Stimulated activated CD8-positive, alpha-beta memory T cell treated with anti-CD3 and anti-CD28 coated beads, Interleukin-12 subunit alpha, Interleukin-12 subunit beta, amount 100 ng/mL, for 1 hour (primary cell): ENCODE measurements at regions not wholly inside any gene's neighbourhood (a gene's known extent, or its start where the extent isn't known, plus 50 kb on each side); places are given as distances from the start of the nearest gene placed in this dataset.

Source experiments
- DNase-seq: peaks from one replicate; pipeline ENCODE4 v3.0.0-alpha.2; 2020; ENCODE audit warnings: low read depth

DNA sequence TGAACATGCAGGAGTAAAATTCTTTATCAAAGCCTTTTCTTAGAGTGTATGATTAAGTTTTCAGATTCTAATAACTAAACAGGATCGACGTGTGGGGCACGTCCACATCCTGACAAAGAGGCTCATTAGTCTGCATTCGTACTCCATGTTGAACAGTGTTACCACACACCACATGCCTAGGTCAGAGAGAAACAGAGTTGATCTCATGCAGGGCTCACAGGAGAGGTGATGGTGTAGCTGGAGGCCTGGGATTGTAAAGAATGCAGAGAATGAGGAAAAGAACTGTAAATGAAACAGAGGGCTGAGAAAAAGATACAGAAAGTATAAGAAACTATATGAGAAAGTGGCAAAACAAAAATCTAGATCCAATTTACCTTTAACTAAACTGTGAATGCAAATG lies 632.5 kb downstream of the BCL11A start:
- DNase-seq, result no peak

DNA sequence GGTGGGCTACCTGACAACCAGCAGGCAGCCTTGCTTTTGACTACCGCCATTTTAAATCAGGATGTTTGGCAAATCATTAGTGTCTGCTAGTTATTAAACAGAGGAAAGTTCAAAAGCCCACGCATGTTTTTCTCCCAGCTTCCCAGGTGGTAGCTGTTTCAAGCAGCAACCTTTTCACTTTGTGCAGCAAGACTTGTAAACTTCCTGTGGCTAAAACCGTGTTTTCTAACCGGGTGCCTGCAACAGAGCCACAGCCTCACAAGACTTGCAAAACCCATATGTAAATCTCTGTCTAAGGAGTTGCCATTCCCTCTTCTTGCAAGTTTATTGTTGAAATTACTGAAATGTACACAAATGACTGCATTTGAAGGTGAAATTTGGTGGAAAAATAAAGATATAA lies 633.1 kb downstream of the BCL11A start:
- no peak for DNase-seq

DNA sequence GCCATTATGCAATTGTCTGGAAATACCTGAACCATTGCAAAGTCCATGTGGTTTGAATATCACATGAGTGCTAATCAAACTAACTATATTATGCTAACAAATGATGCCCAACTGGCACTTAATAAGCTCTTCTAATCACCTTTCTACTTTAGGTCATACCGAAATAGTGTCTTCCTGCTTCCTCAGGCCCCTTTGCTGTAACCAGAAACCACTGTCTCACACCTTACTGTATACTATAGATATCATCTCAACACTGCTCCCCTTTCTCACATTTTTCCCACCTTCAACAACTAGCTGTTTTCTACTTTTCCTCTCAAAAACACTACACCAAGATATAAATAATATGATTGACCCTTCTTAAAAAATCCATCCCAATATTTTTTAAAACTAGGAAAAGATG lies 633.9 kb downstream of the BCL11A start:
- DNase-seq, result no peak

DNA sequence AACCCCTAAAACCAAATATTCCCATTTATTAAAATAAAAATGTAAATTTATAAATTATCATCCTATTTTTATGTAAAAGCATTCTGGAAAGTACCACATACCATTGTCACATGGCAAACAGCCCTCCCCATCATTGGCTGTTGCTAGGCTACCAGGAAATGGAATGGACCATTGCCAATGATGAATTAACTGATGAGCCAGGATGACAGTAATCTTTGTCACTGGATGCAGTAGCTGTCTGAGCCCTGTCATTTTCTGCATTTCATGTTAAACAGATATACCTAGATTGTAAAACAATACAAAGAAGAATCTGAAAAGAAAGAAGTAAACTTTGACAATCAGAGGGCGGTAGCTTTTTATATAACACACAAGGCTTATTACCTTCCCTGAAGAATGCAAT lies 641.4 kb downstream of the BCL11A start:
- DNase-seq, result no peak

DNA sequence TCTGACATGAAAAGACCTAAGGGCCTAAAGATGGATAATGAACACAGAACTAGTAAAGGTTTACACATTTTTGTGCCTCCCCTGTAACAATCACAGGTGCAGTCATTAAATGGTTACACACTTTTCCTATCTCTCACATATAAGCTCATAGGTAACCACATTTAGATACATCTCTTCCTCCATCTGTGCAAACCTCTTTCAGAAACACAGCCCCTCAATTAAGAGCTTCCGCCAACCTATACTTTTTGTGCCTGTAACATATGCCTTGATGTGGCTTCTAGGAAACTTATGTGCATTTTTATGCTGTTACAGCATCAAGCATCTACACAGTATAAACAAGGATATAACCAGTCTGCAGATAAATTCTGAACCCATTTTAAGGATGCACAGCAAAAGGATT lies 643.3 kb downstream of the BCL11A start:
- DNase-seq, result no peak

DNA sequence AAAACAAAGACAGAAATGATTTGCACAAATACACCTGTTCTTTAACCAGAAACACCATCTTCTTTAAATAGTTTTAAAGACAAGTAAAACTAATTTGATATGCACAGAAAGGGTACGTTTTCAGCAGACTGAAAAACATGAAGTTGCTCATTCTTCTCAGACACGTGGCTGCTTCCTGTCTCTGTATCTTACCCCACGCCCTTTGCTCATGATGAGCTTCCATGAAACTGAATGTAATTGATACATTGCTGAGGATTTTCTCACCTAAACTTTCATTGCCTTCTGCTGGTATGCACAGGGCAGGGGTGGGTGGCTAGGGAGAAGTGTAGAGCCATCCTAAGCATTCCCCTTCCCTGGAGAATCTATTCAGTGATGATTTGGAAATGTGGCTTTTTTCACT lies 644.3 kb downstream of the BCL11A start:
- no peak for DNase-seq

DNA sequence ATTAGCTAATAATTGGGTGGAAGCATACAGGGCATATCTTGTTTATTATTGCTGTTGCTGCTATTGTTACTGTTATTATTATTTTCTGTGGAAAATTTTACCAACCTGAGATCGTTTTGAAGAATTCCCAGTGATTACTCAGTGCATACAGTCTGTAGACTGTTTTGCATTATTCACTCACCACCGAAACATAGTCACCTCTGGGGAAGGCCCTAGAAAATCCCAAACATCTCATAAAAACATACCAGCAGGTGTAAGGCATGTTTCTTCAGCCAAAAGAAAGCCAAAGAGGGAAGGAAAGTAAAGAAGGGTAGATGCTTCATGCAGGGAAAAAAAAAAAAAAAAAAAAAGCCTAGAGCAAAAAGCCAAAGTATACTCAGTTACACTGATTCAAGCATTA lies 647.7 kb downstream of the BCL11A start:
- DNase-seq, result no peak

DNA sequence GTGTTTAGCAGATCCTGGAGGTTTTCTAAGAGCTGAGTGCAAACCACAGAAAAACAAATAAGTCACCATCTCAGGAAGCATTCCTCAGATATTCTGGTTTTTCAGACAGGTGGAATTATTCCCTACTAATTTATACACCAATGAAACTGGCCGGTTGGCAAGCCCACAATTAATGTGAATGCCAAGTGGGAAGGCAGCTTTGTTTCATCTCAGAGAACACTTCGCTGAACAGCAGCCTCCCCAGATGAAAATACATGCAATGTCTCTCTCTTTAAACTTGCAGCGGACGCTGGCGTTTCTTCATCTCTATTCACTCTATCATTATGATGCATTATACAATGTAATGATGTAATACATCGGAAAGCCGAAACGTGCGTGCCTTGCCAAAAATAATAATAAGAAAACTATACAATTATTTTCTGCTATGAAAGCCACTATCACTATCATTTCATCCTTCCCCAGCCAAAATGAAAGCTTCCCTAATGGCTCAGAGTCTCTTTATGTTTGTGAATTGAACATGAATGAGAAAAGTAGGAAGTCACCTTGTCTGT lies 649.4 kb downstream of the BCL11A start:
- no peak for DNase-seq

DNA sequence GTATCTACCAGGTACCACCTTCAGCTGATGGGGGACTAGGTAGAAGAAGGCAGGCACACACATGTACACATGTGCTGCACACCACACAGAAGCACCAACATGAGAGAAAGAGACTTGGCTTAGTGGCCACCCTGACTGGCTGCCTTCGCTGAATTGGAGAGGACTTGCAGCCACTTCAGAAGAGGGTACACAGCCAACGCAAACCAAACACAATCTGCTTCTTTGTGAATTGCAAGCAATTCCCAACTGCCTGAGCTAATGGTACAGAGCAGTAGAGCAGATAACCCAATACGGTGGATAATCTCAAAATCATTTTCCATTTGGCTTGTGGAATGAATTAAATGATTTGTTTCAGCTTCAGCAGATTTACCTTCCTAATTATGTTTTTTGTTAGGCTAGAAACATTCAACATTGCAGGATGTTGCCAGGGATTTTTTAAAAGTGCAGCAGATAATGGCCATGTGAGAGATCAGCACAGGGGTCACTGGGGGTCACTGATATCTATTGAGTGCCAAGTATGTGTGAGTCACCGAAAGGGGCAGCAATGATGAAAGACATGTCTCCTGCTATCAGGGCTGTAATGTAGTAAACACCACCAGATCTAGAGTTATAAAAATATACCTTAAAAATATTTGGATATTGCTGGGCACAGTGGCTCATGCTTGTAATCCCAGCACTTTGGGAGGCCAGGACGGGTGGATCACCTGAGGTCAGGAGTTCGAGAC lies 652.6 kb downstream of the BCL11A start:
- no peak for DNase-seq

DNA sequence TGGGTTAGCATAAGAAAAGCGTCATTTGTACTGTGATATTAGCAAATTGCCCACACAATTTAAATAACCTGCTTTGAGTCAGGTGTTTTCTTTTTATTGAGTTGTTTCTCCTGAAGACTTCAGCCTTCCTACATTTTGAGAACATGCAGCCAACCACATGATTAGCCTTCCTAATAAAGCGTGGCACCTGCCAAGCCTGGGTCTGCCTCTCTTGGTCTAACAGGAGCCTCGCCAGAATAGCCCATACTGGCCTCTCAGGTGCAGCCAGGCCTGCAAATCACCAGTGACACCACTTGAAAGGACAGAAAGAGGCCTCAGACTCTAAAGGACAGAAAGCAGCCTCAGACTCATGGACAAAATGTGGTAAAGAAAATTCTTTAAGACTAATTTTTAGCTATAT lies 653.8 kb downstream of the BCL11A start:
- DNase-seq, result no peak

DNA sequence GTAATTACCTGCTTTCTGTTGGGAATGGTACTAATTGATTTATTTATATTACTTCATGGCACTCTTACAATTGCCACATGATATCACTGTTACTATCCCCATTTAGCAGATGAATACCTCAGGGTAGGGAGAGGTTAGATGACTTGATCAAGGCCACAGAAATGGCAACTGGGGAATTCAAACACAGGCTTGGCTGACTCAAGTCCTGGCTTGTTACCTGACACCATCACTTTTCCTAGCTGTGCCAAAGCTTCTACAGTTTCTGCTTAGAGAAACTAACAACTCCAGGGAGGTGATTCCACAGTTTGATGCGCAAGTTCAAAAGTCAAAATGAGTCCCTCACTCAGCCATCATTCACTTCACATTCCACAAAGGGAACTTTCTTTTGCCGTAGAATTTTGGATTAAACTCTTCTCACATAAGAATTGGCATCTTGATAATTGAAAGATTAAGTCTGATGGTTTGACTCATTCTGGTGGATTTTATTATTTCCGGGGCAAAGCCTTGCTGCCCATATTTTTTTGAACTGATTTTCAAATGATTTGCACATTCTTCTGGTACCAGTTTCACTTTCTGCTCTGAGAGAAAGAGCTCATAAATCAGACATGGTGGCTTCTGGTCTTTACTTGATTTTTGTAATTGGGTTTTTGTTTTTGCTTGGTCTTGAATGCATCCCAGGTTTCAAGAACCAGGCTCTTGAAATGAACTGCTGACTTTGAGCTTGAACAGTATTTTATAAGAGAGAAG lies 656.8 kb downstream of the BCL11A start:
- no peak for DNase-seq

DNA sequence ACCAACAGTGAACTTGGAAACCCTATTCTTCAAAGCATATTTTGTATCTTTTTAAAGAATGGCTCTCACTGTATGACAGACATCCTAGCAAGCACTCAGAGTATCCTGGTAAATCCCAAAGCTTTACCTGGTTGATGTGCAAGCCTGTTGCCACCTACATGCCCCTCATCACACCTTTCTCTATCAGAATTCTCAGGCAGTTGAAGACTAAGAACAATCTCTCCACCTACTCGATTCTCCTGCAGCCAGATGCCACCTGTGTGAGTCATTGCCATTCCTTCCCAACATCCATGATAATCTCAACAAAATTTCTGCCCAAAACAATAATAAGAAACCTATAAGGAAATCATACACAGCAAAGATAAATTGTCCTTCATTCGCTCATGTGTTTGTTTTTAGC lies 659.8 kb downstream of the BCL11A start:
- no peak for DNase-seq

DNA sequence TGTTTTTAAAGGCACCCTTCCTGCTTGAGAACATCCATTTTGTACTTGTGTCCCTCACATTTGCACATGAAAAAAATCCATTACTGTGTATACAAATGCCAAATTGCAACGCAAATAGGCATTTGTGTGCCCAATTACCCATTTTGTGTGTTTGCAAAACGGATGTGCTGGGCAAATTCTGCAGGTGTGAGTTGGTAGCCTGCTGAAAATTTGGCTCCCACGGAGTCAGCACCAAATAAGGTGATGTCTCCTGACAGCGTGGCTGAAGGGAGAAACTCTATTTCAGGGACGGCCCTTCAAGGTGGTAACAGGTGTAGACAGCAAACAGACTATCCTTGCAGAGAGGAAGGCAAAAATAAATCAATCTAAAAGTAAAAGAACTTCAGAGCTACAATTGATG lies 661.1 kb downstream of the BCL11A start:
- DNase-seq, result no peak

DNA sequence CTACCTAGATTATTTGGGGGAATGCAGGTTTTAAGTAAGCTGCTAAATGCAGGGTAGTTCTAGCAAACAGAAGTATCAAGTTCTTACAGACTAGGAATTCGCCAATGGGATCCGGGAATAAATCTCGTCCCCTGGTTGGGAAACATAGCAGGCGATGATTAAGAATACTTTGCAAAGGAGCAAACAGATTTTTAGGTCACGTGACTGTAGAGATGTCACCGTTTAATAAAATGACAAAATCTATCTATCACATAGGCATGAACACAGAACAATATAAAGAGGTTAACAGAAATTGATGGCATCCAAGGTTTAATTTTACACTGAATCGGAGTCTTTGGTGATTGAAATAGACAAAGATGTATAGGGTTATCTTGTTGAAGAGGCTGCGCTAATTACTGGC lies 664.1 kb downstream of the BCL11A start:
- DNase-seq, result no peak

DNA sequence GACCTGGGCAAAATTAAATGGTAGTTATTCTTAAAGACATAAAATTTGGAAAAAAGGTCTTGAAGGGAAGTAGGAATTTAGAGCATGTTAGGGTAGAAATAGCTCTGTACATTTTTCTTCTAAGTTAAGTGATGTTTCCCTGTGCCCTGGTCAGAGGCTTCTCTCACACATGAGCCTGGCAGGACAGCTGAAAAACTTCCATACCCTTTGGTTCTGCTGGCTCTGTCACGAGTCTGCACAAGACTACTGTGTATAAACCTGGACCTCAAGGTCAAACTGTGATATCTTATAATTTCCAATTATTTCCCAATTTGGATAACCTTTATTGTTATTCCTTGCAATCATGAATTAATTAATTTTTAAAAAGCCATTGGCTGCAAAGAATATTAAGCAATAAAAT lies 664.7 kb downstream of the BCL11A start:
- no peak for DNase-seq

DNA sequence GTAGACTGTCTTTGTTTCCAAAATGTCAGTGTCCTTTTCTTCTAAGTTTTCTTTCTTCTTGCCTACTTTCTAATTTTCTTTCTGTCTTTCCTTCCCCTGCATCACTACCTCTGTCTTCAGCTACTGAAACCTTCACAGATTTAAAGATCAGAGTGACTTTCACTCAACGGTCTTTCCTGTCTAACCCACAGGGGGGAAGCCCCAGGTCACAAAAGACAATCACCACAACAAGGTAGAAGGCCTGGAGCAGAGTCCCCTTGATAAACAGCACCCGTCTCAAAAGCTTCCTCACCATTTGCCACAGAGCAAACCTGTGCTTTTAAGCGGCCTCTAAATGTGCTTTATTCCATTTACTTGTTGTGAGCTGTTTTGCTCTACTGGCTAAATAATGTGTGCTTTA lies 665.4 kb downstream of the BCL11A start:
- DNase-seq, result peak; percentile 28

DNA sequence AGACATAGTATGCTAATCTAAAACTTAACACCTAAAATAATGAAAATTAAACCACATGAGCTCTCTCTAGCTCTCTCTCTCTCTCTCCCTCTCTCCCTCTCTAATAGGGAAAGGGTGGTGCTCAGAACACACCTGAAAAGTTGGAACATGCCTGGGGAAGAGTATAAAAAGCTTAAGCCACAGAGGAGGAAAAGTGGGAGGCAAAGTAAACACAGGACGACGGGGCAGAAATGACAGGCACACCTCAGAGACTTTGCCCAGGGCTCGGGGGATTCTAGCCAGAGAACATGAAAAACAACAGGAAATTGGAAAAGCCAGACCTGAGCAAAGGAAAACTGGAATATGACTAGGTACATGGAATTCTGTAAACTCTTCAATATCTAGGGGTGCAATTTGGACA lies 666.1 kb downstream of the BCL11A start:
- no peak for DNase-seq

DNA sequence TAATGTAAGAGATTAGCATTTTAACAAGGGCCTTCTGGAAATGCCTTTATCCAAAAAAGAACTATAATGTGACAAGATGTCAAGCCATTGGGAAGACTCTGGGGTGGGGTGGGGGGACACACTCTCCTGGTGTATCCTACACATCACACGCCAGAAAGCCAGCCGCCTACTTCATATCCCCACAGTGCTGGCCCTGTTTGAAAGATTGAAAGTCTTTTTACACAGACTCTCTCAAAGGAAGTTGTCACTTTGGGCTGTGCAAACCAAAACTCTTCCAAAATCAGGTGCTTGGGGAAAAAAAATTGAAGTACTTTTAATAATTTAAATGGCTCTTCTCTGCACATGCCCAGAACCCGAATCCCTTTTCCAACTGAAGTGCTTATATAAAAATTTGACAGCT lies 666.7 kb downstream of the BCL11A start:
- DNase-seq, result no peak

DNA sequence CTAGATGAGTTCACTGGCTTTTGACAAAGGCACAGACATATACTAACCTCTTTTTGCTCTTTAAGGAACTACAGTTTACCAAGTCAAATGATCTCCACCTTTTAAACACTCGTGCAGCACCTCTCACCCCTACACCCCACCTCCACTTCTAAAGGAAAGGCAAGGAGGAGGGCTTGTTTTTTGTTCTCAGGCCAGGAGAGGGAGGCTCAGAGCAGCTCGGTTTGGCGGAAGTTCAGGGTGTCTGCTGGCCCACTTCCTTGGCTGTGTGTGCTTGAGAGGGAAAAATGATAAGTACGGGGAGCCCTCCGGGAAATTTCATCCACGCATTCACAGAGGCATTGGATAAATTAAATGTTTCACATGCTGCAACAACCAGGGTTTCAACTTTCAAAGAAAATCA lies 667.9 kb downstream of the BCL11A start:
- DNase-seq, result no peak

DNA sequence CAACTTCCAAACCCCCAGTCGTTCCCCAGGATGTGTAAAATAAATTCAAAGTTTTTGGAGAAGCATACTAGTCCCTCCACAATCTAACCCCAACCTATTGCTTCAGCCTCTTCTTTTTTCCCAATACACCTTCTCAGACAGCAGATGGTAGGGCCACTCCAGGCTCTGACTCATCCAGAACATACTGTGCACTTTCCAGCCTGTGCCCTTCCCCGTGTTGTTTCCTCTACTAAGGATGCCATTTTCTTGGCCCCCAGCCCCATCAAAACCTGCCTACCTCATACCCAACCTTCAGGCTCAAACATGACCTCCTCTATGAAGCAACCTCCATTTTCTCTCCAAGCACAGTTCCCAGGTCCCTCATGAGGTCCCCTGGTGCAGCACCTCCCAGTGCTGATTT lies 669.3 kb downstream of the BCL11A start:
- no peak for DNase-seq

DNA sequence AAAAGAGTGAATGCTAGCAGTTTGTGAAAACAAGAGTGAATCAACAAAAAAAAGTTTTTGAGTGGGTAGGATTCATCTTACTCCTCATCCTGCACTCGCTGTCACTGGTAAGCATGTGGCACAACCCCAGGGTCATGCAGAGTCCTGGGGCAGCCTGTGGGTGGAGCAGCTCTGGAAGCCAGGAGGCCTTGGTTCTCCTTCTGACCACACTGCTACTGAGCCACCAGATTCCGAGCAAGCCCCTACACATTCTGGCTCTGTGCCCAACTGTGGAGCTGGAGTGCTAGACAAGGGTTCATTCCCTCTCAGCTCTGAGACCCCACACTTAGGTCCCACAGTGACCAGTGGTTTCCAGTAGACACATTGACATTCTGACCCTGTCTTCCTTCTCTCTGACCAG lies 670.6 kb downstream of the BCL11A start:
- DNase-seq, result no peak

DNA sequence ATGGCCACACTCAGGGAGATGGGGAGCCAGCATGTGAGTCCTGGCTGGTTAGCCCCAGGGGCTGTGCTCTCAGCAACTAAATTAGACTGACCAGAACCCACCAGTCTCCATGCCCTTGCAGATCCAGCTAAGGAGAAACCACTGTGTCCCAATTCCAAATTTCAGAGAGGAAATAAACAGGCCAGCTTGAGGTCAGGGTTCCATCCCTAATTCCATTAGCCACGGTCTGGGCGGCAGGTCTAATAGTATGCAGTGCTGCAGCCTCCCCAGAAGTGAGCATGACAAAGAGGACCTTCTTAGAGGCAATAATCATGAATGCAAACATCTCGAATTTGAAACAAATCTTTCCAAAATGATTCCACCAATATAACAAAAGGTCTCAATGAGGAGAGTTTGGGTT lies 671.2 kb downstream of the BCL11A start:
- DNase-seq, result no peak

DNA sequence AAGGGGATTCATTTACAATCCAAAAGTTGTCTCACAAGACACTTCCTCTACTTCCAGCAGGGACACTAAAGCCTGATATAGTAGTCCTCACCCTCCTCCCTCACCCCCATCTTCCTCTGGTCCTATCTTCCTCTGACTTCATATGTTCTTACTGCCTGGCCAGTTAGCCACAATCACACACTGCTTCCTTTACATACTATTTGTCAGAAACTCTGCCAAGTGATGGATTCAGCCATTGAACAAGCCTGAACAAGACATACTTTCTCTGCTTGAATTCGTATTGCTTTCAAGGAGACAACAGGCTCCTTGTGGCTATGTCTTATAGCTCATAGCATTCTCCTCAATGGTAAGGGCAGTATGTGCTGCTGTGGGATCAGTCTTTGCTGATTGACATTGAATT lies 672.2 kb downstream of the BCL11A start:
- no peak for DNase-seq

DNA sequence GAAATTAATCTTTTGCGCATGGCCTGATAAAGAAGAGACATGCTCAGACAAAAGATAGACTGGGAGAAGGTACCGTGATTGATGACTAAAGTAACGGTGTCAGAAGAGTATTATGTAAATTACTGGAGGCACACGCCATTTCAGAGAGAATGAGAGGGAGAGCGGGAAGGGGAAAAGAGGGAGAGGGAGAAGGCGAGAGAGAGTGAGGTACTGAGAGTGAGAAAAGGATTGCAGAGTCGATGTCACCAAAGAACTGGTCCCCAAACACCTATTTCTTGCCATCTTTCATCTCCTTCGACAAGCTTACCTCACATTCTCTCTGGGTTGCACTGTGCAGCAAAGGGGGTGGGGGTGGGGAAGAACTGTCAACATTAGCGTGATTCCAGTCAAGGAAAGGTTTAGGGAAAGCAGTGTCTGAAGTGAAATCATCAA lies 673.7 kb downstream of the BCL11A start:
- DNase-seq, result no peak
